22Rv1 (cell line): ENCODE measurements at regions not wholly inside any gene's neighbourhood (a gene's known extent, or its start where the extent isn't known, plus 50 kb on each side); places are given as distances from the start of the nearest gene placed in this dataset.

ENCODE experiments used
- CTCF ChIP-seq: fragments of 450-650 bp; IDR thresholded peaks from 2 replicates; pipeline ENCODE4 v1.5.1; 2017; ENCODE audit warnings: mild to moderate bottlenecking
- ZFX ChIP-seq: fragments of 450-650 bp; IDR thresholded peaks from 2 replicates; pipeline ENCODE4 v1.6.1; 2017; ENCODE audit warnings: antibody characterized with exemption, borderline replicate concordance

- TF ChIP-seq CTCF = no peak
- TF ChIP-seq ZFX = no peak
Measured at GRCh38 chr2:172181840-172182239, 79.1 kb upstream of the DLX2 start.
